Ovary (tissue), 7 donors: ENCODE measurements at regions not wholly inside any gene's neighbourhood (a gene's known extent, or its start where the extent isn't known, plus 50 kb on each side); places are given as distances from the start of the nearest gene placed in this dataset.

Experiments used
- DNase-seq, 5 donors: peaks; one replicate each; pipeline ENCODE4 v3.0.0-alpha.2; 2019 to 2020
- H3K27ac ChIP-seq, 2 donors: fragments of 200-600 bp; one replicate each; pipeline versions ENCODE4 v1.5.1 to v1.8.0; 2019 to 2022
- H3K27me3 ChIP-seq: fragments of 200-600 bp; one replicate; pipeline ENCODE4 v1.8.0; 2022
- H3K36me3 ChIP-seq: fragments of 200-600 bp; sonication (generic); one replicate; pipeline ENCODE4 v1.5.1; 2019
- H3K4me1 ChIP-seq: one replicate; pipeline ENCODE4 v1.8.1; 2013; ENCODE audit warnings: mild to moderate bottlenecking, moderate library complexity; ENCODE audit not compliant: insufficient read depth
- H3K4me3 ChIP-seq: fragments of 200-600 bp; sonication (generic); one replicate; pipeline ENCODE4 v1.5.1; 2017
- H3K9me3 ChIP-seq, 2 donors: fragments of 200-600 bp in 1 of 2; sonication (generic) in 1 of 2; one replicate each; pipeline versions ENCODE4 v1.5.1 to v1.8.1; 2013 to 2019; ENCODE audit warnings: mild to moderate bottlenecking in 1 of 2, moderate library complexity in 1 of 2
- EP300 ChIP-seq: sonication (generic); formaldehyde crosslinking; IDR thresholded peaks from one replicate; pipeline ENCODE4 v1.6.1; 2017; ENCODE audit warnings: antibody characterized with exemption
- POLR2A ChIP-seq: fragments of 450-650 bp; IDR thresholded peaks from one replicate; pipeline ENCODE4 v1.6.1; 2017; ENCODE audit warnings: antibody characterized with exemption, mild to moderate bottlenecking, moderate library complexity
- WGBS, 3 donors: extraction: QIAGEN DNeasy Blood & Tissue Kit in 1 of 3; methylation state at CpG; one replicate each; pipeline versions ENCODE4 v1.1.5 to v1.1.7; 2013 to 2017; 5-methylcytosine and 5-hydroxymethylcytosine counted together
- intact Hi-C, 4 donors: fragments of 100-400 bp; cut with DNase I; formaldehyde crosslinking; loops; one replicate each; pipeline versions ENCODE4 v1.11.0 to v1.15.1; 2022 to 2023
- TF ChIP-seq, protein P1 (sequence below), 3 donors: fragments of 450-650 bp in 2 of 3; fragments of 200-600 bp in 1 of 3; IDR thresholded peaks; one replicate each; pipeline versions ENCODE4 v1.5.1 to v1.8.0; 2016 to 2022; ENCODE audit warnings: antibody characterized with exemption in 3 of 3, mild to moderate bottlenecking in 1 of 3
- donor health status: DM: no; HTN: no; CAD: no; lungs with moderate emphysema.
- donor health status: DM: no; HTN: no; CAD: no.
- donor health status: Bipolar disorder and iron deficiency.
- donor health status: DM: no; HTN: no; CAD: no.
- donor health status: DM: yes; HTN: yes; CAD: no.

DNA sequence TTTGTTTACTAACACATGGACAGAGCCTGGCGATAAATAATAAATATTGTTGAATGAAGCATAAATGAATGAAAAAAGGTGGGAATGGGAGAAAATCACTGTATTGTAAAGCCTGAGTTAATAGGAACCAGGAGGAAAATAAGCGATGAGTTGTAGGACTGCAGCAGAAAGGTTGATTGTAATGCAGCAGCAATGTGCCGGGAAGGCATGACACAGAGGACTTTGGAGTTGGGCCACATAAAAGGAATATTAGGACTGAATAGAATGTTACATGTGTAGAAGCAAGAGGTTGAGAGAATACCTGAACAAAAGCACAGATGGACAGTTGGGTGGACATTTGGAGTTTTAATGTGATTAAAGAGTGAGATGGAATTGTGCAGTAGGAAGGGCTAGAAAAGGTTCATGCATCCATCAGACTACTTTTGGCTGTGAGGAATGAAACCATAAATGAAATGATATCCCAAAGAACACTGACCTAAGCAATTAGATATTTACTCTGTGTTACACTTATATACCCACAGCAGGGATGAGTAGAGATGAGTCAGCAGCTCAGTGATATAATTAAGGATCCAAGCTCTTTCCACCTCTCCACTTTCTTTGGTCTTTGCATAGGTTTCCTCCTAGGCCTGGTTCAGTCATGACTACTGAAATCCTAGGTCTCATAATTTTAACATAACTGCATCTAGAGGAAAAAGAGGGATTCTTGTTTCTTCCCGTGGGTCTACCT, 55.4 kb downstream of the CCER1 start:
- 69 to 81% (median 69%) methylated on average over 4 of the region's 4 CpGs for WGBS, 3 donors
- H3K9me3 ChIP-seq, result no peaks in the 10 kb centered on the region
- no peaks in the 10 kb centered on the region for H3K36me3 ChIP-seq
- H3K27ac ChIP-seq, result no peak overlapping the region
- no peak for DNase-seq
- no peak overlapping the region for H3K4me3 ChIP-seq
- TF ChIP-seq, protein P1, sequence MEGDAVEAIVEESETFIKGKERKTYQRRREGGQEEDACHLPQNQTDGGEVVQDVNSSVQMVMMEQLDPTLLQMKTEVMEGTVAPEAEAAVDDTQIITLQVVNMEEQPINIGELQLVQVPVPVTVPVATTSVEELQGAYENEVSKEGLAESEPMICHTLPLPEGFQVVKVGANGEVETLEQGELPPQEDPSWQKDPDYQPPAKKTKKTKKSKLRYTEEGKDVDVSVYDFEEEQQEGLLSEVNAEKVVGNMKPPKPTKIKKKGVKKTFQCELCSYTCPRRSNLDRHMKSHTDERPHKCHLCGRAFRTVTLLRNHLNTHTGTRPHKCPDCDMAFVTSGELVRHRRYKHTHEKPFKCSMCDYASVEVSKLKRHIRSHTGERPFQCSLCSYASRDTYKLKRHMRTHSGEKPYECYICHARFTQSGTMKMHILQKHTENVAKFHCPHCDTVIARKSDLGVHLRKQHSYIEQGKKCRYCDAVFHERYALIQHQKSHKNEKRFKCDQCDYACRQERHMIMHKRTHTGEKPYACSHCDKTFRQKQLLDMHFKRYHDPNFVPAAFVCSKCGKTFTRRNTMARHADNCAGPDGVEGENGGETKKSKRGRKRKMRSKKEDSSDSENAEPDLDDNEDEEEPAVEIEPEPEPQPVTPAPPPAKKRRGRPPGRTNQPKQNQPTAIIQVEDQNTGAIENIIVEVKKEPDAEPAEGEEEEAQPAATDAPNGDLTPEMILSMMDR (IDR thresholded peaks at IDR 0.05), result no peak
- TF ChIP-seq EP300, result no peak
- TF ChIP-seq POLR2A, result no peak
- intact Hi-C loops, result no loop called here
- H3K27me3 ChIP-seq, result no peaks in the 10 kb centered on the region
- no peaks in the 10 kb centered on the region for H3K4me1 ChIP-seq

DNA sequence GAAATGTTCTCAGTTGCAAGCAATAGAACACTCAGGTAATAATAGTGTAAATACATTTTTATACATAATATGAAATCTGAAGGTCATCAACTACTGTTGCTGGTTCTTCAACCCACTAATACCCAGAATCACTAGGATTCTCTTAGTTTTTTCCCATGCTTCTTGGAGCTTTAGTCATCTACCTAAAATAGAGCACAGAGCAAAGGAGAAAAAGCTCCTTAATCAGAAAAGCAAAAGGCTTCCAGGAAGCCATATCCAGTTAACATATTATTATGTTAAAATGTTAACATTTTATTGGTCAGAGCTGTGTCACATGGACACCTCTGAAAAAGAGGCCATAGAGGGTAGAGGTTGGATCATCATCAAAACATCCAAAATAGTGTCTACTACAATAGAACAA, 57.0 kb downstream of the CCER1 start:
- intact Hi-C loops, result no loop called here
- Histone ChIP-seq H3K4me3 (no peak overlapping the region), H3K36me3 (no peaks in the 10 kb centered on the region), H3K4me1 (no peaks in the 10 kb centered on the region), H3K9me3 (no peaks in the 10 kb centered on the region), H3K27me3 (no peaks in the 10 kb centered on the region), H3K27ac (no peak overlapping the region)
- no peak for DNase-seq
- TF ChIP-seq EP300 (no peak), POLR2A (no peak)
- TF ChIP-seq, protein P1 (IDR thresholded peaks at IDR 0.05), result no peak

DNA sequence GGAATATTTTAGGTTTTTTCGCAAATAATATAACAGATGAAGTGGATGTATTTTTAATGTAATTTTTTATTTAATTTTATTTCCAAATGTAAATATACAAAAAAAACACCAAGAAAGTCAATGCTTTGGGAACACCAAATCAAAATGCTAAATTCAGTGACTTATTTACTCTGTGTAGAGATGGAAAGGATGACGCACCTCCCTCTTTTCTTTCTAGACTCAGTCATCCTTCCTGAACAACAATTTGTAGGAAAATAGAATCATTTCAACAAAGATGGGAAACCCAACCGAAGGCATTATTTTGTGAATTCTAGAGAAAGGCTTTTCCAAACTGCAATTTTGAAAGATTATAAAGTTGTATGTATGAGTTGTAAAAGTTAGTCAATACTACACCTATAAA, 57.7 kb downstream of the CCER1 start:
- Histone ChIP-seq H3K9me3 (no peaks in the 10 kb centered on the region), H3K27ac (no peak overlapping the region), H3K27me3 (no peaks in the 10 kb centered on the region), H3K36me3 (no peaks in the 10 kb centered on the region), H3K4me3 (no peak overlapping the region), H3K4me1 (no peaks in the 10 kb centered on the region)
- intact Hi-C loops, result no loop called here
- TF ChIP-seq POLR2A, result no peak
- TF ChIP-seq, protein P1 (IDR thresholded peaks at IDR 0.05), result no peak
- TF ChIP-seq EP300, result no peak
- no peak for DNase-seq
- WGBS, 3 donors, result 93 to 97% (median 94%) methylated on average over 3 of the region's 3 CpGs

DNA sequence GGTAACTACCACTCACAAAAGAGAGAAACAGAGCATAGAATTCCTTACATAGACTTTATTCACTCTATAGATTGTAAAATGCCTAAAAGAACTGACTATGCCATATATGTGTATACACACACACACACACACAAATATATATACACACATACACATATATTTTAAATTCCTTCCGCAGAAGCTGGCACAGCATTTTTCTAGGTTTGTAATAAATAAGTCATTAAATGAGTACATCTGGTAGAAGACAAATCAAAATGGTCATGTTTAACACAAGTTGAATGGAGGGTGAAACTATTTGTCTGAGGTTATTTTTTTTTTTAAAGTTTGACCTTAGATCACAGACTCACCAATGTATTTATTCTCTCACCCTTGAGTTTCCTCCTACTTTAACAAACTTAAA, 58.2 kb downstream of the CCER1 start:
- intact Hi-C loops, result no loop called here
- Histone ChIP-seq H3K36me3 (no peaks in the 10 kb centered on the region), H3K27ac (no peak overlapping the region), H3K4me3 (no peak overlapping the region), H3K4me1 (no peaks in the 10 kb centered on the region), H3K9me3 (no peaks in the 10 kb centered on the region), H3K27me3 (no peaks in the 10 kb centered on the region)
- TF ChIP-seq, protein P1 (IDR thresholded peaks at IDR 0.05), result no peak
- TF ChIP-seq POLR2A, result no peak
- no peak for TF ChIP-seq EP300
- DNase-seq, result no peak
- WGBS, 3 donors, result 93 to 98% (median 95%) methylated on average over 1 of the region's 1 CpG
